OCI-LY3 (cell line): ENCODE measurements at regions not wholly inside any gene's neighbourhood (a gene's known extent, or its start where the extent isn't known, plus 50 kb on each side); places are given as distances from the start of the nearest gene placed in this dataset.

Experiments
- EZH2phosphoT487 ChIP-seq: fragments of 200-600 bp; shearing (Covaris generic); IDR thresholded peaks from 2 replicates; pipeline ENCODE4 v1.6.1; 2018; ENCODE audit warnings: antibody characterized with exemption, mixed run types, low read depth
- TF ChIP-seq, protein P1 (sequence below): fragments of 200-600, 300-600 bp; sonication (generic); IDR thresholded peaks from 2 replicates; pipeline ENCODE4 v1.5.1; 2014; ENCODE audit warnings: antibody characterized with exemption, low read length, low read depth

DNA sequence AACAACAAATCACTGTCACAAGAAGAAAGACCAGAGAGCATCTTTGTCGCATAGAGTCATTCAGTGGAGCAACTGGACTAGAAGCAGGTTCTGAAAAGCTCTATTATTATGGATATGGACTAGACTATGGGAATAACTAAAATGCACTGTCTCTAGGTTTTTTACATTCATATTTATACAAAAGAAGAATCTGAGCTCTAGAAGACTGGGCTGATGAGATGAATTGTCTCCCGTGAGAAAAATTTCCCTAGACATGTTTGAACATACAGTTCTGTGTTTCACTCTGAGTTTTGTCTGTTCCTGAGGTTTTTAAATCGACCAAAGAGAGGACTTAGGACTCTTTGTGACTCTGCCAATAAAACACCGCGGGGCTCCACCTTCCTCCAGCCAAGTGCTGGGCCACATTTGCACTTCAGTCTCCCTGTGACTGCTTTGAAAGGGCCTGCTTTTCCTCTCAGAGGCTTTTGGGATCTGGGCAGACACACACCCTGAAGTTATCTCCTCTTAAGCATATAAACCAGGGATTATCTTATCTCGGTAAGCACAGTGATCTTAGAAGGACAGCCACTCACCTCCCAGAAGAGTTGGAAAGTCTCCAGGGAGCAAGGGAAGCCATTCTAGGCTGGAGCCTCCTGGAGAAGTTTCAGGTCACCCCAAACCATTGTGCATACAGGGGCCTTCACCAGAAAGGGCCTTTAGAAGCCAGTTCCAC, 101.0 kb upstream of the JCAD start:
- TF ChIP-seq, protein P1, sequence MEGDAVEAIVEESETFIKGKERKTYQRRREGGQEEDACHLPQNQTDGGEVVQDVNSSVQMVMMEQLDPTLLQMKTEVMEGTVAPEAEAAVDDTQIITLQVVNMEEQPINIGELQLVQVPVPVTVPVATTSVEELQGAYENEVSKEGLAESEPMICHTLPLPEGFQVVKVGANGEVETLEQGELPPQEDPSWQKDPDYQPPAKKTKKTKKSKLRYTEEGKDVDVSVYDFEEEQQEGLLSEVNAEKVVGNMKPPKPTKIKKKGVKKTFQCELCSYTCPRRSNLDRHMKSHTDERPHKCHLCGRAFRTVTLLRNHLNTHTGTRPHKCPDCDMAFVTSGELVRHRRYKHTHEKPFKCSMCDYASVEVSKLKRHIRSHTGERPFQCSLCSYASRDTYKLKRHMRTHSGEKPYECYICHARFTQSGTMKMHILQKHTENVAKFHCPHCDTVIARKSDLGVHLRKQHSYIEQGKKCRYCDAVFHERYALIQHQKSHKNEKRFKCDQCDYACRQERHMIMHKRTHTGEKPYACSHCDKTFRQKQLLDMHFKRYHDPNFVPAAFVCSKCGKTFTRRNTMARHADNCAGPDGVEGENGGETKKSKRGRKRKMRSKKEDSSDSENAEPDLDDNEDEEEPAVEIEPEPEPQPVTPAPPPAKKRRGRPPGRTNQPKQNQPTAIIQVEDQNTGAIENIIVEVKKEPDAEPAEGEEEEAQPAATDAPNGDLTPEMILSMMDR: no peak
- no peak for TF ChIP-seq EZH2phosphoT487
